NCI-H345 treated with DMSO at 0.1 percent for 48 hours (cell line): ENCODE measurements at regions not wholly inside any gene's neighbourhood (a gene's known extent, or its start where the extent isn't known, plus 50 kb on each side); places are given as distances from the start of the nearest gene placed in this dataset.

Experiments
- DNase-seq: peaks from one replicate; lab custom pipeline; 2025; ENCODE audit not compliant: unreplicated experiment; lab: John Stamatoyannopoulos, UW

- no peak for DNase-seq
Measured at GRCh38 chr5:82620957-82621600, 342.9 kb upstream of the RPS23 start.

- DNase-seq = no peak
Measured at GRCh38 chr5:82619097-82619496, 340.9 kb upstream of the RPS23 start.

- no peak for DNase-seq
Measured at GRCh38 chr5:82614706-82615105, 336.6 kb upstream of the RPS23 start.

GRCh38 chr5:82613891-82614290 lies 335.7 kb upstream of the RPS23 start:
- no peak for DNase-seq

GRCh38 chr5:82610686-82611085 lies 332.5 kb upstream of the RPS23 start:
- DNase-seq = no peak

- no peak for DNase-seq
Measured at GRCh38 chr5:82605441-82605973, 327.4 kb upstream of the RPS23 start.

- no peak for DNase-seq
Measured at GRCh38 chr5:82603033-82603987, 325.2 kb upstream of the RPS23 start.

- no peak for DNase-seq
Measured at GRCh38 chr5:82601861-82602260, 323.7 kb upstream of the RPS23 start.

- no peak for DNase-seq
Measured at GRCh38 chr5:82601077-82601476, 322.9 kb upstream of the RPS23 start.

- DNase-seq = no peak
Measured at GRCh38 chr5:82599692-82600091, 321.5 kb upstream of the RPS23 start.

GRCh38 chr5:82599030-82599429 lies 320.9 kb upstream of the RPS23 start:
- DNase-seq = no peak

GRCh38 chr5:82597437-82597836 lies 319.3 kb upstream of the RPS23 start:
- no peak for DNase-seq

- no peak for DNase-seq
Measured at GRCh38 chr5:82596451-82596850, 318.3 kb upstream of the RPS23 start.

GRCh38 chr5:82595113-82595512 lies 317.0 kb upstream of the RPS23 start:
- DNase-seq = no peak

GRCh38 chr5:82594097-82594496 lies 315.9 kb upstream of the RPS23 start:
- DNase-seq = no peak

GRCh38 chr5:82593481-82593880 lies 315.3 kb upstream of the RPS23 start:
- no peak for DNase-seq

- no peak for DNase-seq
Measured at GRCh38 chr5:82591021-82591515, 312.9 kb upstream of the RPS23 start.

GRCh38 chr5:82590112-82590511 lies 312.0 kb upstream of the RPS23 start:
- DNase-seq = no peak

GRCh38 chr5:82586661-82587310 lies 308.6 kb upstream of the RPS23 start:
- no peak for DNase-seq

GRCh38 chr5:82586181-82586580 lies 308.0 kb upstream of the RPS23 start:
- no peak for DNase-seq

- DNase-seq = no peak
Measured at GRCh38 chr5:82584631-82585030, 306.5 kb upstream of the RPS23 start.
